CD14-positive monocyte (primary cell): ENCODE measurements at regions not wholly inside any gene's neighbourhood (a gene's known extent, or its start where the extent isn't known, plus 50 kb on each side); places are given as distances from the start of the nearest gene placed in this dataset.
A peak's percentile ranks its signal among the peaks of the same experiment; 100 is the strongest.

Experiments used
- DNase-seq, 3 donors: peaks; one replicate each; pipeline ENCODE4 v3.0.0-alpha.2; 2011 to 2022
- H2AFZ ChIP-seq: 2 replicates; pipeline ENCODE4 v1.6.0; 2012; ENCODE audit warnings: mild to moderate bottlenecking, low read depth, low read length, inconsistent platforms; ENCODE audit not compliant: insufficient read depth, poor library complexity, severe bottlenecking
- H3K27ac ChIP-seq, 2 donors: 1 replicate in 1 of 2; 2 replicates in 1 of 2; pipeline ENCODE4 v1.5.1; 2012 to 2013; ENCODE audit warnings: low read length in 2 of 2, control low read depth in 1 of 2, inconsistent platforms in 1 of 2, low read depth in 1 of 2, mild to moderate bottlenecking in 1 of 2
- H3K27me3 ChIP-seq, 2 donors: one replicate each; pipeline versions ENCODE4 v1.6.0 to v1.6.1; 2011 to 2013; ENCODE audit warnings: low read length in 2 of 2; ENCODE audit not compliant: control insufficient read depth in 2 of 2, insufficient read depth in 2 of 2
- H3K36me3 ChIP-seq, 2 donors: replicated peaks in 1 of 2; 1 replicate in 1 of 2; 2 replicates in 1 of 2; pipeline versions ENCODE4 v1.5.1 to v1.6.1; 2012 to 2013; ENCODE audit warnings: low read length in 2 of 2, control low read depth in 1 of 2, inconsistent platforms in 1 of 2, mild to moderate bottlenecking in 1 of 2; ENCODE audit not compliant: insufficient read depth in 2 of 2, control insufficient read depth in 1 of 2
- H3K4me1 ChIP-seq, 2 donors: 1 replicate in 1 of 2; 2 replicates in 1 of 2; pipeline versions ENCODE4 v1.5.1 to v1.6.1; 2012 to 2013; ENCODE audit warnings: low read length in 2 of 2, control low read depth in 1 of 2, inconsistent platforms in 1 of 2, mild to moderate bottlenecking in 1 of 2, moderate library complexity in 1 of 2; ENCODE audit not compliant: insufficient read depth in 2 of 2, control insufficient read depth in 1 of 2
- H3K4me2 ChIP-seq: replicated peaks from 2 replicates; pipeline ENCODE3; 2012; ENCODE audit warnings: low read length, moderate library complexity, mild to moderate bottlenecking; ENCODE audit not compliant: poor library complexity, severe bottlenecking; ENCODE audit errors: extremely low read depth
- H3K4me3 ChIP-seq, 3 experiments: fragments of 200-600 bp in 1 of 3; sonication (generic) in 1 of 3; replicated peaks in 1 of 3; 1 replicate in 2 of 3; 2 replicates in 1 of 3; pipeline ENCODE4 v1.5.1; 2011 to 2013; ENCODE audit warnings: low read length in 3 of 3, mild to moderate bottlenecking in 3 of 3, control low read depth in 2 of 3, low read depth in 2 of 3, inconsistent platforms in 1 of 3, moderate library complexity in 1 of 3
- H3K79me2 ChIP-seq: 2 replicates; pipeline ENCODE4 v1.6.0; 2012; ENCODE audit warnings: mild to moderate bottlenecking, control low read depth, inconsistent platforms, low read length, moderate library complexity; ENCODE audit not compliant: insufficient read depth
- H3K9ac ChIP-seq: 2 replicates; pipeline ENCODE4 v1.6.0; 2017; ENCODE audit warnings: low read length, mild to moderate bottlenecking; ENCODE audit not compliant: insufficient read depth, poor library complexity, severe bottlenecking
- H3K9me3 ChIP-seq, 2 donors: replicated peaks in 1 of 2; 1 replicate in 1 of 2; 2 replicates in 1 of 2; pipeline versions ENCODE4 v1.5.1 to v1.6.1; 2012 to 2013; ENCODE audit warnings: low read length in 2 of 2, control low read depth in 1 of 2; ENCODE audit not compliant: control insufficient read depth in 1 of 2, insufficient read depth in 1 of 2
- H4K20me1 ChIP-seq: 2 replicates; pipeline ENCODE4 v1.6.0; 2012; ENCODE audit warnings: mild to moderate bottlenecking, low read length, control low read depth, moderate library complexity; ENCODE audit not compliant: insufficient read depth
- H3K27ac Mint-ChIP-seq, 7 donors: one replicate each; pipeline ENCODE4 v1.8.0; 2020; ENCODE audit warnings: mild to moderate bottlenecking in 7 of 7, mixed read lengths in 7 of 7, moderate library complexity in 6 of 7, inconsistent platforms in 2 of 7
- H3K27me3 Mint-ChIP-seq, 3 donors: one replicate each; pipeline ENCODE4 v1.8.0; 2021 to 2022; ENCODE audit warnings: low read depth in 3 of 3, mild to moderate bottlenecking in 3 of 3, mixed read lengths in 3 of 3, moderate library complexity in 3 of 3, inconsistent platforms in 1 of 3
- H3K36me3 Mint-ChIP-seq, 2 donors: one replicate each; pipeline ENCODE4 v1.8.0; 2020; ENCODE audit warnings: mixed read lengths in 2 of 2, inconsistent platforms in 1 of 2, mild to moderate bottlenecking in 1 of 2
- H3K4me1 Mint-ChIP-seq: one replicate; pipeline ENCODE4 v1.8.0; 2020; ENCODE audit warnings: mild to moderate bottlenecking, mixed read lengths
- H3K4me3 Mint-ChIP-seq, 2 donors: one replicate each; pipeline ENCODE4 v1.8.0; 2020; ENCODE audit warnings: mild to moderate bottlenecking in 2 of 2, mixed read lengths in 2 of 2, moderate library complexity in 1 of 2
- H3K9me3 Mint-ChIP-seq, 7 donors: one replicate each; pipeline ENCODE4 v1.8.0; 2020 to 2022; ENCODE audit warnings: mixed read lengths in 7 of 7, mild to moderate bottlenecking in 6 of 7, moderate library complexity in 6 of 7, inconsistent platforms in 2 of 7
- WGBS: methylation state at CpG from one replicate; pipeline ENCODE4 v1.1.5; 2013; ENCODE audit warnings: missing lambda C conversion rate; ENCODE audit not compliant: insufficient coverage; 5-methylcytosine and 5-hydroxymethylcytosine counted together
- intact Hi-C, 2 donors: fragments of 100-400 bp; cut with micrococcal nuclease; formaldehyde crosslinking; loops; one replicate each; pipeline versions ENCODE4 v1.15.0 to v1.15.1; 2023
- TF ChIP-seq, protein P1 (sequence below): fragments of 200-600 bp; IDR thresholded peaks from one replicate; pipeline ENCODE4 v1.8.0; 2022; ENCODE audit warnings: antibody characterized with exemption, mild to moderate bottlenecking

DNA sequence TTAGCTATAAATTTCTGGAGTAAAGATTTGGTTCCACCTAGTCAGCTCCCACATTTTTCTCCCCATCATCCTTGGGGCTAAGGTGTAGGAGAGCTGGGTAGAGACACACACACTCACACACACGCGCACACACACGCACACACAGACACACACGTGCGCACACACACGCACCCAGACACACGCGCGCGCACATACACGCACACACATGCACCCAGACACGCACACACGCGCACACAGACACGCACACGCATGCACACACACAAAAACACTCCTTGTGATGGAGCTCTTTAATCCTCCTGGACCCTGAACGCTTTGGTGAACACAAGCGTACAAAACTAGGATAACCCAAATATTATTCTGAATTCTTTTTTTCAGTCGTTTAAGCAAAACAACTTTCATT is 253.6 kb downstream of the C16orf95 start:
- H2AFZ ChIP-seq, result no peak overlapping the region
- intact Hi-C loops, result loop anchor here in 1 of 2 donors (5.0 kb wide), 1 partner anchor 501 kb away; no protein-coding TSS in a partner anchor
- no peak overlapping the region for H3K4me3 Mint-ChIP-seq
- H3K9me3 ChIP-seq, result no peaks in the 10 kb centered on the region
- DNase-seq, result no peak
- H3K9ac ChIP-seq, result no peak overlapping the region
- H3K27ac ChIP-seq, result no peak overlapping the region
- H3K4me2 ChIP-seq, result no peak overlapping the region
- H3K27ac Mint-ChIP-seq, result no peak overlapping the region
- peaks cover 1 to 11% (median 3%) of the 10 kb centered on the region in 3 donors for H3K27me3 Mint-ChIP-seq
- H3K9me3 Mint-ChIP-seq, result peaks cover 0 to 2% (median 0%) of the 10 kb centered on the region in 7 donors
- no peaks in the 10 kb centered on the region for H4K20me1 ChIP-seq
- no peaks in the 10 kb centered on the region for H3K36me3 ChIP-seq
- TF ChIP-seq, protein P1, sequence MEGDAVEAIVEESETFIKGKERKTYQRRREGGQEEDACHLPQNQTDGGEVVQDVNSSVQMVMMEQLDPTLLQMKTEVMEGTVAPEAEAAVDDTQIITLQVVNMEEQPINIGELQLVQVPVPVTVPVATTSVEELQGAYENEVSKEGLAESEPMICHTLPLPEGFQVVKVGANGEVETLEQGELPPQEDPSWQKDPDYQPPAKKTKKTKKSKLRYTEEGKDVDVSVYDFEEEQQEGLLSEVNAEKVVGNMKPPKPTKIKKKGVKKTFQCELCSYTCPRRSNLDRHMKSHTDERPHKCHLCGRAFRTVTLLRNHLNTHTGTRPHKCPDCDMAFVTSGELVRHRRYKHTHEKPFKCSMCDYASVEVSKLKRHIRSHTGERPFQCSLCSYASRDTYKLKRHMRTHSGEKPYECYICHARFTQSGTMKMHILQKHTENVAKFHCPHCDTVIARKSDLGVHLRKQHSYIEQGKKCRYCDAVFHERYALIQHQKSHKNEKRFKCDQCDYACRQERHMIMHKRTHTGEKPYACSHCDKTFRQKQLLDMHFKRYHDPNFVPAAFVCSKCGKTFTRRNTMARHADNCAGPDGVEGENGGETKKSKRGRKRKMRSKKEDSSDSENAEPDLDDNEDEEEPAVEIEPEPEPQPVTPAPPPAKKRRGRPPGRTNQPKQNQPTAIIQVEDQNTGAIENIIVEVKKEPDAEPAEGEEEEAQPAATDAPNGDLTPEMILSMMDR, result no peak
- WGBS, result over 99% methylated on average over 13 of the region's 19 CpGs
- no peaks in the 10 kb centered on the region for H3K36me3 Mint-ChIP-seq
- no peak overlapping the region for H3K4me3 ChIP-seq
- no peaks in the 10 kb centered on the region for H3K27me3 ChIP-seq
- peaks cover 45% of the 10 kb centered on the region for H3K4me1 Mint-ChIP-seq
- H3K4me1 ChIP-seq, result peaks cover 33 to 46% of the 10 kb centered on the region in 2 donors
- H3K79me2 ChIP-seq, result no peaks in the 10 kb centered on the region

- Histone ChIP-seq H3K9ac (peak overlapping the region; percentile 41), H2AFZ (peak overlapping the region; percentile 71), H3K9me3 (no peaks in the 10 kb centered on the region), H3K27me3 (no peaks in the 10 kb centered on the region), H3K4me3 (peak overlapping the region; percentile 26 to 67 (median 52)), H4K20me1 (no peaks in the 10 kb centered on the region), H3K4me1 (peaks cover 31 to 41% of the 10 kb centered on the region in 2 donors), H3K79me2 (no peaks in the 10 kb centered on the region), H3K36me3 (no peaks in the 10 kb centered on the region), H3K4me2 (peak overlapping the region; percentile 69), H3K27ac (peak overlapping the region in 1 of 2 donors; percentile 73)
- 20% methylated on average over 1 of the region's 18 CpGs for WGBS
- Mint-ChIP-seq H3K36me3 (no peaks in the 10 kb centered on the region), H3K9me3 (peaks cover 0 to 2% (median 0%) of the 10 kb centered on the region in 7 donors), H3K27me3 (peaks cover 3 to 13% (median 3%) of the 10 kb centered on the region in 3 donors), H3K4me1 (peaks cover 39% of the 10 kb centered on the region), H3K27ac (peak overlapping the region in 5 of 7 donors; percentile 47 to 89 (median 65)), H3K4me3 (peak overlapping the region; percentile 68 to 88)
- no peak for DNase-seq
- TF ChIP-seq, protein P1, result no peak
- intact Hi-C loops, result loop anchor here in 1 of 2 donors (5.0 kb wide), 1 partner anchor 503 kb away; no protein-coding TSS in a partner anchor
Measured at GRCh38 chr16:87064731-87065445, 252.3 kb downstream of the C16orf95 start.
